ENCODE measurements at regions not wholly inside any gene's neighbourhood (a gene's known extent, or its start where the extent isn't known, plus 50 kb on each side); places are given as distances from the start of the nearest gene placed in this dataset.
"Not testable (repeated sequence)": the region's sequence is repeated elsewhere in the genome, so short reads cannot be mapped to it uniquely, and the experiment has no call there.

- no peak for DNase-seq
Measured at GRCh38 chr4:116005037-116005805, 891.8 kb upstream of the NDST4 start.

- no peak for DNase-seq
Measured at GRCh38 chr4:116001291-116001690, 887.9 kb upstream of the NDST4 start.

- DNase-seq, result no peak
Measured at GRCh38 chr4:115986573-115986972, 873.2 kb upstream of the NDST4 start.

GRCh38 chr4:115975421-115976001, 862.1 kb upstream of the NDST4 start:
- not testable (repeated sequence) for DNase-seq

- DNase-seq, result no peak
Measured at GRCh38 chr4:115973768-115974167, 860.3 kb upstream of the NDST4 start.

GRCh38 chr4:115972967-115973366, 859.5 kb upstream of the NDST4 start:
- DNase-seq, result no peak

- DNase-seq, result no peak
Measured at GRCh38 chr4:115970859-115971258, 857.4 kb upstream of the NDST4 start.

- DNase-seq, result no peak
Measured at GRCh38 chr4:115969756-115970155, 856.3 kb upstream of the NDST4 start.

GRCh38 chr4:115965588-115965987, 852.2 kb upstream of the NDST4 start:
- no peak for DNase-seq

GRCh38 chr4:115956054-115956796, 842.8 kb upstream of the NDST4 start:
- not testable (repeated sequence) for DNase-seq

- DNase-seq, result no peak
Measured at GRCh38 chr4:115950806-115951205, 837.4 kb upstream of the NDST4 start.

GRCh38 chr4:115949974-115950743, 836.7 kb upstream of the NDST4 start:
- not testable (repeated sequence) for DNase-seq

GRCh38 chr4:115945026-115945425, 831.6 kb upstream of the NDST4 start:
- no peak for DNase-seq

- no peak for DNase-seq
Measured at GRCh38 chr4:115944146-115944905, 830.9 kb upstream of the NDST4 start.

- no peak for DNase-seq
Measured at GRCh38 chr4:115938764-115939443, 825.5 kb upstream of the NDST4 start.

GRCh38 chr4:115929373-115929772, 816.0 kb upstream of the NDST4 start:
- no peak for DNase-seq

GRCh38 chr4:115927382-115927781, 814.0 kb upstream of the NDST4 start:
- DNase-seq, result no peak

- no peak for DNase-seq
Measured at GRCh38 chr4:115923152-115923551, 809.7 kb upstream of the NDST4 start.

GRCh38 chr4:115920637-115921036, 807.2 kb upstream of the NDST4 start:
- no peak for DNase-seq

GRCh38 chr4:115918149-115918548, 804.7 kb upstream of the NDST4 start:
- DNase-seq, result no peak

- no peak for DNase-seq
Measured at GRCh38 chr4:115906428-115906827, 793.0 kb upstream of the NDST4 start.

GRCh38 chr4:115883847-115884246, 770.4 kb upstream of the NDST4 start:
- DNase-seq, result no peak
